OCI-LY3 (cell line): ENCODE measurements at regions not wholly inside any gene's neighbourhood (a gene's known extent, or its start where the extent isn't known, plus 50 kb on each side); places are given as distances from the start of the nearest gene placed in this dataset.

ENCODE experiments used
- H2AFZ ChIP-seq: fragments of 200-600, 300-600 bp; shearing (Covaris generic); 2 replicates; pipeline ENCODE4 v1.6.0; 2014; ENCODE audit warnings: antibody characterized with exemption, low read depth, low read length
- H3K27ac ChIP-seq: fragments of 200-600, 300-600 bp; sonication (generic); 2 replicates; pipeline ENCODE4 v1.5.1; 2014; ENCODE audit warnings: mild to moderate bottlenecking, low read length, moderate library complexity, mixed read lengths
- H3K27me3 ChIP-seq: fragments of 200-600, 300-600 bp; sonication (generic); 2 replicates; pipeline ENCODE4 v1.6.1; 2014; ENCODE audit warnings: low read depth, low read length, mixed read lengths
- H3K36me3 ChIP-seq: fragments of 200-600, 300-600 bp; sonication (generic); replicated peaks from 2 replicates; pipeline ENCODE3; 2014; ENCODE audit warnings: low read depth, low read length, mixed read lengths
- H3K4me1 ChIP-seq: fragments of 300-600, 200-600 bp; sonication (generic); 2 replicates; pipeline ENCODE4 v1.6.1; 2014; ENCODE audit warnings: low read length, mixed read lengths
- H3K4me2 ChIP-seq: fragments of 200-600, 300-600 bp; sonication (generic); 2 replicates; pipeline ENCODE4 v1.6.1; 2014; ENCODE audit warnings: low read length, mixed read lengths
- H3K4me3 ChIP-seq: fragments of 300-600, 200-600 bp; sonication (generic); 2 replicates; pipeline ENCODE4 v1.5.1; 2014; ENCODE audit warnings: antibody characterized with exemption, mild to moderate bottlenecking, low read length, moderate library complexity
- H3K79me2 ChIP-seq: fragments of 300-600, 200-600 bp; shearing (Covaris generic); 2 replicates; pipeline ENCODE4 v1.6.1; 2014; ENCODE audit warnings: mild to moderate bottlenecking, low read length, mixed read lengths
- H3K9ac ChIP-seq: fragments of 300-600, 200-600 bp; shearing (Covaris generic); 2 replicates; pipeline ENCODE4 v1.6.0; 2014; ENCODE audit warnings: mild to moderate bottlenecking, low read length, moderate library complexity
- H3K9me3 ChIP-seq: fragments of 200-600, 300-600 bp; shearing (Covaris generic); 2 replicates; pipeline ENCODE4 v1.6.1; 2014; ENCODE audit warnings: low read length, mixed read lengths; ENCODE audit not compliant: insufficient read depth
- H4K20me1 ChIP-seq: fragments of 200-600, 300-600 bp; sonication (generic); 2 replicates; pipeline ENCODE4 v1.6.1; 2016; ENCODE audit warnings: low read length, mixed read lengths; ENCODE audit not compliant: insufficient read depth
- CTCF ChIP-seq: fragments of 200-600, 300-600 bp; sonication (generic); IDR thresholded peaks from 2 replicates; pipeline ENCODE4 v1.5.1; 2014; ENCODE audit warnings: antibody characterized with exemption, low read length, low read depth
- EZH2phosphoT487 ChIP-seq: fragments of 200-600 bp; shearing (Covaris generic); IDR thresholded peaks from 2 replicates; pipeline ENCODE4 v1.6.1; 2018; ENCODE audit warnings: antibody characterized with exemption, mixed run types, low read depth

GRCh38 chr3:178397202-178397601 lies 139.0 kb upstream of the KCNMB2 start:
- Histone ChIP-seq H3K4me3 (no peak overlapping the region), H3K4me1 (peaks cover 12% of the 10 kb centered on the region), H3K27ac (no peak overlapping the region), H4K20me1 (no peaks in the 10 kb centered on the region), H3K4me2 (no peak overlapping the region), H3K9me3 (no peaks in the 10 kb centered on the region), H3K9ac (no peak overlapping the region), H3K36me3 (no peaks in the 10 kb centered on the region), H3K79me2 (no peaks in the 10 kb centered on the region), H3K27me3 (no peaks in the 10 kb centered on the region), H2AFZ (no peak overlapping the region)
- TF ChIP-seq EZH2phosphoT487 (no peak), CTCF (no peak)

GRCh38 chr3:178397836-178398235 lies 138.4 kb upstream of the KCNMB2 start:
- Histone ChIP-seq H3K4me3 (no peak overlapping the region), H3K27ac (no peak overlapping the region), H3K79me2 (no peaks in the 10 kb centered on the region), H3K36me3 (no peaks in the 10 kb centered on the region), H2AFZ (no peak overlapping the region), H3K9ac (no peak overlapping the region), H3K4me2 (no peak overlapping the region), H3K27me3 (no peaks in the 10 kb centered on the region), H4K20me1 (no peaks in the 10 kb centered on the region), H3K9me3 (no peaks in the 10 kb centered on the region), H3K4me1 (peaks cover 6% of the 10 kb centered on the region)
- TF ChIP-seq EZH2phosphoT487 (no peak), CTCF (no peak)

- no peaks in the 10 kb centered on the region for H3K4me1 ChIP-seq
- H3K27ac ChIP-seq: no peak overlapping the region
- no peaks in the 10 kb centered on the region for H3K79me2 ChIP-seq
- no peaks in the 10 kb centered on the region for H3K27me3 ChIP-seq
- no peaks in the 10 kb centered on the region for H3K9me3 ChIP-seq
- no peaks in the 10 kb centered on the region for H4K20me1 ChIP-seq
- no peaks in the 10 kb centered on the region for H3K36me3 ChIP-seq
- no peak overlapping the region for H3K4me3 ChIP-seq
- H3K4me2 ChIP-seq: no peak overlapping the region
- H2AFZ ChIP-seq: no peak overlapping the region
- no peak overlapping the region for H3K9ac ChIP-seq
- no peak for TF ChIP-seq EZH2phosphoT487
- no peak for TF ChIP-seq CTCF
Measured at GRCh38 chr3:178404961-178405360, 131.3 kb upstream of the KCNMB2 start.

- Histone ChIP-seq H3K4me2 (no peak overlapping the region), H3K4me3 (no peak overlapping the region), H2AFZ (no peak overlapping the region), H3K4me1 (no peaks in the 10 kb centered on the region), H3K27me3 (no peaks in the 10 kb centered on the region), H4K20me1 (no peaks in the 10 kb centered on the region), H3K9me3 (no peaks in the 10 kb centered on the region), H3K79me2 (no peaks in the 10 kb centered on the region), H3K36me3 (no peaks in the 10 kb centered on the region), H3K27ac (no peak overlapping the region), H3K9ac (no peak overlapping the region)
- no peak for TF ChIP-seq CTCF
- TF ChIP-seq EZH2phosphoT487: no peak
Measured at GRCh38 chr3:178405531-178405930, 130.7 kb upstream of the KCNMB2 start.
